GM21381 (cell line): ENCODE measurements at regions not wholly inside any gene's neighbourhood (a gene's known extent, or its start where the extent isn't known, plus 50 kb on each side); places are given as distances from the start of the nearest gene placed in this dataset.

ENCODE experiments used
- ATAC-seq: cut with Tn5 transposase; IDR thresholded peaks from one replicate; pipeline ENCODE4 v1.9.1; 2021; ENCODE audit warnings: mild to moderate bottlenecking, moderate library complexity; ENCODE audit not compliant: unreplicated experiment

GRCh38 chr7:155913719-155914118, 101.5 kb upstream of the SHH start:
- ATAC-seq, result no peak

GRCh38 chr7:155913291-155913690, 101.0 kb upstream of the SHH start:
- no peak for ATAC-seq

GRCh38 chr7:155911471-155912105, 99.3 kb upstream of the SHH start:
- ATAC-seq, result no peak

- no peak for ATAC-seq
Observed at GRCh38 chr7:155908385-155908784, 96.1 kb upstream of the SHH start.

GRCh38 chr7:155907450-155908200, 95.4 kb upstream of the SHH start:
- no peak for ATAC-seq

- ATAC-seq, result no peak
Observed at GRCh38 chr7:155901176-155901575, 88.9 kb upstream of the SHH start.

GRCh38 chr7:155899596-155899995, 87.3 kb upstream of the SHH start:
- no peak for ATAC-seq

GRCh38 chr7:155897758-155898386, 85.6 kb upstream of the SHH start:
- ATAC-seq, result no peak

GRCh38 chr7:155896531-155897263, 84.4 kb upstream of the SHH start:
- ATAC-seq, result no peak

- ATAC-seq, result no peak
Observed at GRCh38 chr7:155893664-155894063, 81.4 kb upstream of the SHH start.

- no peak for ATAC-seq
Observed at GRCh38 chr7:155893176-155893575, 80.9 kb upstream of the SHH start.

- no peak for ATAC-seq
Observed at GRCh38 chr7:155889636-155890511, 77.6 kb upstream of the SHH start.

GRCh38 chr7:155887174-155887525, 74.9 kb upstream of the SHH start:
- ATAC-seq, result no peak

GRCh38 chr7:155886391-155887173, 74.3 kb upstream of the SHH start:
- no peak for ATAC-seq

GRCh38 chr7:155885167-155886155, 73.2 kb upstream of the SHH start:
- no peak for ATAC-seq

GRCh38 chr7:155884225-155885166, 72.2 kb upstream of the SHH start:
- no peak for ATAC-seq

- no peak for ATAC-seq
Observed at GRCh38 chr7:155883491-155884224, 71.4 kb upstream of the SHH start.
